HG03460 (cell line): ENCODE measurements at regions not wholly inside any gene's neighbourhood (a gene's known extent, or its start where the extent isn't known, plus 50 kb on each side); places are given as distances from the start of the nearest gene placed in this dataset.
"Not testable (repeated sequence)": the region's sequence is repeated elsewhere in the genome, so short reads cannot be mapped to it uniquely, and the experiment has no call there.

Experiments
- ATAC-seq: cut with Tn5 transposase; IDR thresholded peaks from one replicate; pipeline ENCODE4 v1.9.1; 2021; ENCODE audit not compliant: unreplicated experiment

DNA sequence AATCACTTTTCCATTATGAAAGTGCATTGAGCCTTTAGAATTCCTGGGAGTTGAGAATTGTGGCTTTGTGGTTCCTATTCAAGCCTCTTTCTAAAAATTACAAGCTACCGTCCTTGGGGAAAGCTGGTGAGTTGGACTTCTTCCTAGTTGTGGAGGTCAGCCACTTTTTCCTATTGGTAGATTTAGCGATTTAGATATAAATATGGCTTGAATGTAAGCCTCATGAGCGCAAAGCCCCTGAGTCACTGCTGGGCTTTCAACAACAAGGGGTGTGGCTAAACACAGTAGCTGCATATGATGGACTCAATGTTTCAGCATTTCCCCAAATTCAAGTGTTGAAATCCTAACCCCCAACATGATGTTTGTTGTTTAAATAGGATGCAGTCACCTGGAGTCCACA is 150.0 kb upstream of the IGFBP3 start:
- no peak for ATAC-seq

DNA sequence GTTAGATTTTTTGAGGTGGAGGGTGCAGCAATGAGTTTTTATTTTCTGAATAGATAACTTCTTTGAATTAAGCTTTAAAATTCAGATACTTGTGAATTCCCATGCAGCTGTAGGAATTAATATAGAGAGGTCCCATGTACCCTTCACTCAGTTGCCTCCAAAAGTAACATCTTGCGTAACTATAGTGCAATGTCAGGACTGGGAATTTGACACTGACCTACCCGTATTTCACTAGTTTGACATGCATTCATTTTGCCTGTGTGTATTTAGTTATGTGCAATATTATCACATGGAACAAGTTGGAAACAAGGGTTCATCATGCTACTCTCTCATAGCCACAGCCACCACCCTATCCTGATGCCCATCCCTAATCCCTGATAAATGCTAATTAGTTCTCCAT is 147.1 kb upstream of the IGFBP3 start:
- no peak for ATAC-seq

DNA sequence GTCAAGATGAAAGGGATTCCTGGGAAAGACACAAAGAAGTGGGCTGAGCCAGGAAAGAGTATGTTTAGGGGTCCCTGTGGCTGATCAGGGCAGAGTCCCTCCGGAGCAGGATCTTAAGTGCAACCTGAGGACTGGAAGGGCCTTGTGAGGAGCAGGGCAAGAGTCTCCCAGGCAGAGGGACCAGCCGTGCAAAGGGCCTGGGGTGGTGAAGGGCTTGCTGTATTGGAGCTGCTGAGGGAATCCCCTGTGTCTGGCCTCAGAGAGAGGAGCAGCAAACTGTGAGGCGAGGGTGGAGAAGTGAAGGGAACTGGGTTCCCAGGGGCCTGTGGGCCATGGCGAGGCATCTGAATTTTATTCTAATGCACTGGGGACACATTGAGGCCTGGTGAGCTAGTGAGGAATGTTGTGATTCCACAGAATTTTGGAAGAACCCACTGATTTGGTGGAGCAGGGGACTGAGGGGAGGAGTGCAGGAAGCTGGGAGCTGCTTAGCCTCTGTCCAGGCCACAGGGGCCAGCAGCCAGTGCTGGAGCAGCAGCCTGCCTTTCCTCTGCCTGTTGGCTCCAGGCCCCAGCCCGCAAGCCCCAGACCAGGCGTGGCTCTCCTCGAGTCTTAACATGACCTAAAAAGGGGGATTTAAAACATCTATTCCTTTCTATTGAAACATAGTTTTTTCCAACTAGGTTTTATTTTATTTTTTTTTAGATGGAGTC is 138.4 kb upstream of the IGFBP3 start:
- ATAC-seq: no peak

DNA sequence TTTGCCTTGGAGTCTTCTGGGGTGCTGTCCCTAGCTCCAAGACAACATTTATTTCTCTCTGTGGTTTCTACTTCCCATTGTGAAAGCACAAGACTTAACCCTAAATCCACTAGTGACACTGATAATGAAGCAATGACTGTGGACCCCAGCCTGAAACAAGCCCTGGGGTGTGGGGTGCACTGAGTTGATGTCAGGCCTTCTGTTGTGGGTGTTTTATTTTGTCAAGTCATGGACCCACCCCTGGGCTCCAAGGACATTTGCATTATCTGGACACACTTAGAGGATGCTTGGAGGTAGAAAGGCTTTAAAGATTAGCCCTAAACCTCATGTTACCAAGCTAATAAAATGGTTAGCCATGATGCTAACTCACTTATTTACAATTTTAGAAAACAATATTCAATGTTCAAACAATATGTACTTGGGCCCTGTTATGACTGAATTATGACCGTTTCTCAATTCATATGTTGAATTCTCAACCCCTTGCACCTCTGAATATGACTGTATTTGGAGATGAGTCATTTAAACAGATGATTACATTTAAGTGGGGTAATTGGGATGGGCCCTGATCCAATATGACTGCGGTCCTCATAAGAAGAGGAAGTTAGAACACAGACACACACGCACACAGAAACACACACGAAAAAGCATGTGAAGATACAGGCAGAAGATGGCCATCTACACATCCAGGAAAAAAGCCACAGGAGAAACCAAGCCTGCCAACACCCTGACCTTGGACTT is 137.2 kb upstream of the IGFBP3 start:
- no peak for ATAC-seq

DNA sequence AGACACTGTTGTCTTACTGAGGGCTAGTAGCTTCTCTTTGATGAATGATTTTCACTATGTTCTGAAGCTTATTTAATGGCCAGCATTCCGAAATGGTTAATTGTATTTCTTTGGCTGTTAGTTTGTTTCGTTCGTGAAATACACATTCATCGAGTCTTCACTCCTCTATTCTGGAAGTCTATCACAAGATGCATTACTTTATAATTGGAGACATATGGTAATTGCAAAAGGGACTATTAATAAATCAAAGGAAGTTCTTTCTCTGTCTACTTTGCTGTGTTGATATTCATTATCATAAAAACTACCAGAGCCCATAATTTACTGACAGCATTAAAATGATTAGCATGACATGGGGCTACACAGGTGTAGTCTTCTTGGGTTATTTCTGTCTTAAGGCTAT is 133.8 kb upstream of the IGFBP3 start:
- ATAC-seq: no peak

DNA sequence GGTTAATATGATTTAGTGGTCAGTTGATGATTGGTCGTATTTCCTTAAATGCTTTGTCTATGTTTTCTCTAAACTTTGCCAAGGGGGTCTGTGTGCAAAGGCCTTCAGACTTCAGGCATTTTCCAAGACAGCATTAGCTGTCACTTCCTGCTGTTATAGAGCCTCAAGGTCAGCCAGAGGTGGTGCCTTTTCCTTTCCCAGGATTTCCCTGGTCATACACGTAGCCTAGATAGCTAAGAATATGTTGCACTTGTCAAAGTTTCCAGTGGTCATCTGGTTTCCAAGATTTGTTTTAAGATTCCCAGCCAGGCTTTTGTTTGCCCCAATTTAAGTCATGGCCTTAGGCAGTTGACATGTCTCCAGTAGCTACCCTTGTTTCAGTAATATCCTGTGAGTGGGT is 133.2 kb upstream of the IGFBP3 start:
- ATAC-seq: no peak

DNA sequence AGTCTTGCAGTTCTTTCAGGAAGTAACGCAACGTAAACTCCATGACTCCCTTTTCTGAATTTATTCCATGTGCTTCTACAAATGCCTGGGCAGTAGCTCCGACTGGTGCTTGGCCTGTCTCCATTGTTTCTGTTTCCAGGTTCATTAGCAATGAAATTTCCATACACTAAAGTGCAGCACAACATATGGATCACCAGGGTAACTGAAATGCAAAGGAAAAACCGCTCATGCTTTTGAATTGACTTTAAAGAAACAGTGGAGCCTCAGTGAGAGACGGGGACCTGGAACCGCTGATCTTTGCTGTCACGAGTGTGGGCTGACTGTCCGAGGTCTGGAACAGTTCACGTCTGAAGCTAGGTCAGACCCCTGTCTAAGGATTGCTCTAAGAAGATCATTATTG is 126.5 kb upstream of the IGFBP3 start:
- no peak for ATAC-seq

DNA sequence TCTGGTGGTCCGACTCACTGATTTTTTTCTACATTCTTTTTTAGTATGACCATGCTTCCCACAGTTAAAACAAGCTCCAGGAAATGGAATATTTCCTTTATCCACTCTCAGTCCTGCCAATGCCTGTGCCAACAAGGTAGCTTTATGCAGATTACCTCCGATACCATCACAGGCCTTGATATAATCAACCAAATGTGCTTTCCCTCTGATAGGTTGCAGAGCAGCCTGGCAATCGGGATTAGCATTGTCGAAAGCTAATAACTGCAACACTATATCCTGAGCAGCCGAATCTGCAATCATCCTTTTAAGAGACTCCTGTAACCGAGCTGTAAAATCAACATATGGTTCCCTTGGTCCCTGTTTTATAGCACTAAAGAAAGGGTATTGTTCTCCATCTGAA is 122.3 kb upstream of the IGFBP3 start:
- ATAC-seq: not testable (repeated sequence)

DNA sequence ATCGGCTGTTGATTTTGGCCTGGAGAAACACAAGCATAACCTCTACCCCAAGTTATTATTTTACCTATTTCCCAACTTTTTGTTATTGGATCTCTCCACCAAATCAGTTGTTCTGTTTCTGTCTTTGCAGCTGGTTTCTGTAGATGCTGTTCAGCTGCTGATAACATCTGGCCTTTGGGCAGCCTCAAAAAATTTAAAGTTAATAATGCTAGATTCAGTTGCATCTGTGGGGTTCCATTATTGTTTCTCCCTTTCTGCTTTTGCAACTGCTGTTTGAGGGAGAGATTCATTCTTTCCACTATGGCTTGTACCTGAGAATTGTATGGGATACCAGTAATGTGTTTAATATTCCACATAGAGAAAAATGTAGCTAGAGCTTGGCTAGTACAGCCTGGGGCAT is 118.7 kb upstream of the IGFBP3 start:
- ATAC-seq: not testable (repeated sequence)

DNA sequence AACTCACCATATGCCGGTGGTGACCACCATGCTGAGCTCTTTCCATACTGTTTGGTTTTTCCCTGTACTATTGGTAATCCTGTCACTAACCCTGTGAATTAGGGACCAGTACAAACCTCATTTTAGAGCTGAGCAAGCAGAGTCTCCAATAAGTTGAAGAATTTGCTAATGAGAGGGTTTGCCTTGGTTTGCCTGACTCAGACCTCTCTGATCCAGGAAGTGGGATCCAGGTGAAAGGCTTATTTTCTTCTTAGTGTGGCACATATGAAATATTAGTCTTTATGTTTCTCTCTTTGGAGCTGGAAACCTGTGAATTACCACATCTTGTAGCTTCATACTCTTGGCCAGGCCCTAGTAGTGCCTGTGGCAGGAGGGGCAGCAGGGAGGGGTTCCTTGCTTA is 114.1 kb upstream of the IGFBP3 start:
- ATAC-seq: no peak

DNA sequence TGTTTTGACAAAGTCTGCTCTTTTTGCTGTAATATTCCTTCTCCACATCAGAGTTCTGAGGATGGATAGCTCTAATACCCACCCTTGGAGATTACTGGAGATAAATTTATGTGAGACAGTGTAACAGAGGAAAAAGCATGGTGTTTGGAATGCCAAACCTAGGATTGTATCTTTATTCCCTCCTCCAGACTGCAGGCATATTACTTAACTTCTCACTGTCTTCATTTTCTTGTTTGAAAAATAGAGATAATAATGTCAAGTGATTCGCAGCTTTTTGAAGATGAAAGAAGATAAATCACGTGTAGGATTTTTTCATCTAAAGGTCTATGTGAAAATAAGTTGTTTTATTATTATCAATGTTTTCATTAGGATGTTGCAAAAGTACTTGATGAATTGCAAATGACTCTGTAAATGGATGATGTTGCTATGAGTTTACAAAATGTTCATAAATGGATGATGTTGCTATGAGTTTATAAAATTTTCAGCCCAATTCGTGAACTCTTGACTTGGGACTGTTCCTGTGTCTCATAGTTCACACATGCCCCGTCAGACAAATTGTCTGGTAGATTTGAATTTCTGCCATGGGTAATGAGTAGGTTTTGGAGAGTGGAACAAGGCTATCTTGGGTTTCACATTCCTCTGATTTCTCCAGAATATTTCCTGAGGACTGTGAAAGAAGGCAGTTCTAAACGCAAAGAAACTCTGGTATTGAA is 113.1 kb upstream of the IGFBP3 start:
- ATAC-seq: no peak

DNA sequence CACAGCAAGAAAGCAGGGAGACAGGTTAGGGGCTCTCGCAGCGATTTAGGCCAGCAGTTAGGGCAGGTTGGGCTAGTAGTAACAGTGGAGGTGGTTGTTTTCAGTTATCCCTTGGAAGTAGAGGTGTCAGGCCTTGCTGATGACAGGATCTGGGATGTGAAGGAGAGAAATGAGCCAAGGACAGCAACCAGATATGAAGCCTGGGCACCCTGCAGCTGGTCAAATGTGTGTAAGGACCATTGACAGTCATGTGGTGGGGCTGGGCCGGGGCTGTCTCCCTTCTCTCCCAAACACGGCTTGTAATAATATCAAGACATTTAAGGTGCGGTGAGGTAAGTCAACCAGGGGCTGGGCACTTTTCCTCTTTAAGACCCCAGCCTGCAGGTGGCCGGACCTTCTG is 112.5 kb upstream of the IGFBP3 start:
- ATAC-seq: no peak

DNA sequence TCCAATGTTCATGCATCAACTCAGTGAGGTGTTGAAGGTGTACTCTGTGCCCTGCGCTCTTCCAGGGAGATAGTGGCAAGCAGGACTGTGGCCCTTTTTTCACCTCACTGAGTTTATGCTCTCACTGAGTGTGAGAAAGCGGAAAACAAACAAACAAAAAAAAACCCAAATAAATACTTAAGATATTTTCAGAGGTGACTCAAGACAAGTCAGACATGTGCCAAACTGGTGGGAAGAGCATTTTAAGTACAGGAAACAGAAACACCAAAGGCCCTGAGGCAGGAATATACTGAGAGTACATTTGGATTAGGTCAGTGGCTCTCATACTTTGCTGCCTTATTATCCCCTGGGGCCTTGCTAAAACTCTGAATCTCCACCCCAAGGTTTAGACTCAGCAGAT is 111.9 kb upstream of the IGFBP3 start:
- no peak for ATAC-seq

DNA sequence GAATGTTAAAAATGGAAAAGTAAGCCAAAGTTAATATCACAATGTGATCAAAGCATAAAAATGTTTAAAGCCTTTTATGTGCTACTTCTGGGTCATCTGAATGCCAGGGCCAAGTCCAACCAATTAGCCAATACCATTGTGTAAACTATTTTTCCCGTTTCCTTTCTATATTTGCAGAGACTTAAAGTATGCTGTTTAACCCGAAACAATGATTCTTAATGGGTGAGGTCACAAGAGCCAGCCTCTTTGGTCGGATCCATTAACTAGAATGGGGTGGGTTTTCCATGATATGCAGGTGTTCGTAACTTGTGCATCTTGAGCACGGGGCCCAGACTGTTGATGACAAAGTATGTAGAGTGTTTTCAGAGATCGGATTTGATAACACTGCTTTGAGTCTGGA is 111.3 kb upstream of the IGFBP3 start:
- ATAC-seq: no peak

DNA sequence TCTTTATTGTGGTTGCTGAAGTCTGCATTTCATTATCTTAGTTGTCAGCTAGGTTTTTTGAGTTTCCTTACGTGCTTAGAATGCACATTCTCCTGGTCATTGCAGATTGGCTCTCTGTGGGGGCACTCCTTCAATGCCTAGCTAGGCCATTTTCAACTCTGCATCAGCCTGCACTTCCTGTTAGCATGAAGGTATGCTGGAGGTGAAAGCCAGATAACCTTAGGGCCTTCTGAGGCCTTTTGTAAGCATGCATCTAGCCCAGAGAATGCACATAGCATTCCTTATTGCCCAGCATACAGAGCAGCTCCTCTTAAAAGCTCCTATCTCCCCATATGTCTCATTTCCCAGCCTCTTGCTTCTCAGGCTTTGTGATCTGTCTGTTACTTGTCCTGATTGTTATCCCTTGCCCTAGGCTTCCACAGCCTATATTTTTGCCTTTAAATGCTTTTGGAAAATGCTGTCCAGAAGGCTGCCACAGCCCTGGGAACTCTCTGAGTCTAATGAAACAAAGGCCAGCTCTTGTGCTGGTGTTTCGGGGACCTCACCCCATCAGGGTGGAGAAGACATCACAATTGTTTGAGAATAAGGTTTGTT is 108.1 kb upstream of the IGFBP3 start:
- no peak for ATAC-seq

DNA sequence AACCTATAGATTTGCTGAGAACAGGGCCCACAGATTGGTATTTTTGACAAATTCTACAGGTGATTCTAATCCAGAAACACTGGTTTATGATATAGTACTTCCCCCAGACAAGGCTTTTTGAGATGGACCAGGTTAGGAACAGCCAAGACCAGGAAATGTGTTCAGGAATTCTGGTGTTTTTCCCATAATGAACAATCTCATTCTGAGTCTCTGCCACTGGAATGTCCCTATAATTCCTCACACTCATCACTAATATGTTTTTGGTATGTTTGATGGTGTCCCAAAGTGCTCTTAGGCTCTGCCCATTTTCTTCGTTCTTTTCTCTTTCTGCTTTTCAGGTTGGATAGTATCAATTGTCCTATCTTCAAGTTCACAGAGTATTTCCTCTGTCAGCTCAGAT is 107.2 kb upstream of the IGFBP3 start:
- ATAC-seq: no peak

DNA sequence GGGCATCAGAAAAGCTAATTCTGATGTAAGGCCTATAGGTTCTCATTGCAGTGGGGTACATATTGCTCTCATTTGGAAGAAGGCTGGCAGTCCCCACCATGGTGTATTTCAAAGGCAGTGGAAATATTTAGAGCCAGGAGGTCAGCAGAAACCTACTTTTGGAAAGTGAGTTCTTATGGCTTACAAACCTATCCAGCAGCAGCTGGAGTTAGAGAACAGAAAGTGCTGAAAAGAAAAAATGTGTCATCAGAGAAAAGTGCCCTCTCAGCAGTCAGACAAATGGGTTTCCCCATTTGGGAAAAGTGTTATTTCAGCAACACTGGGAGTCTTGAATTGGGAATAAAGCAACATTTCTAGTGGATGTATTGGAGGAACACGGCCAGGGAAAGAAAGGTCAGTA is 105.7 kb upstream of the IGFBP3 start:
- no peak for ATAC-seq

DNA sequence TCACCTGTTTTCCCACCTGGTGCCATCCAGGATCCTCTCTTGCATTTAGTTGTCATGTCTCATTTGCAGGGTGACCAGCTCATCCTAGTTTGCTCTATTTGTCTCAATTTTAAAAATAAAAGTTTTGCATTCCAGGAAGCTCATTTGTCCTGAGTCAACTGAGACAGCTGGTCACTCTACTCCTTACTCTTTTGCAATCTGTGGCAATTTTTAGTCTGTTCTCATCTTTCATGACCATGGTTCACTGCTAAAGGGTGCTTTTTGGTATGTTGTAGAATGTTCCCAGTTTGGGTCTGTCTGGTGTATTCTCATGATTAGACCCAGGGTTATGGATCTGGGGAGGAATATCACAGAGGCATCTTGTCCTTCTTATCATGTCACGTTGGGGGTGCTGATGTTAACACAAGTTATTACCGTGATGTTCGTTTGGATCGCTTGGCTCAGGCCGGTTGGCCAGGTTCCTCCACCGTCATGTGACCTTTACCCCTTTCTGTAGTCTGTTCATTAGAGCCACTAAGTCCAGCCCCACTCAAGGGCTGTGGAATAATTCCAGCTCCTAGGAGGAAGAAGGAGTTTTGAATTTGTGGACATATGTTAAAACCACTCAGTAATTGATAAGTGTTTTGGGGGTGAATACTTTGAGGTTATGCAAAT is 103.3 kb upstream of the IGFBP3 start:
- ATAC-seq: no peak

DNA sequence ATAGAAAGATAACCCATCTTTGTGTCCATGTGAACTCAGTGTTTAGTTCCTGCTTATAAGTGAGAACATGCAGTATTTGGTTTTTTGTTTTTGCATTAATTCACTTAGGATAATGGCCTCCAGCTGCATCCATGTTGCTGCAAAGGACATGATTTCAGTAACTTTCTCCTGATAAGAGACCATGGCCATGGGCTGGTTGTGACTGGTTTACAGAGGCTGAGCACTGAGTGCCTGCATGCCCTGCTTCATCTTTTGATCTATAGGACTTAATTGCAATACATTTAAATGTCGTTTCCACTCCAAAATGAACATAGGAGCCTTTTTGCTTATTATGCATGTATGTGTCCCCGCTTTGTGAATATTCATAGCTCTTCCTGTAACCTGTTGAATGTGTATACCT is 101.3 kb upstream of the IGFBP3 start:
- no peak for ATAC-seq

DNA sequence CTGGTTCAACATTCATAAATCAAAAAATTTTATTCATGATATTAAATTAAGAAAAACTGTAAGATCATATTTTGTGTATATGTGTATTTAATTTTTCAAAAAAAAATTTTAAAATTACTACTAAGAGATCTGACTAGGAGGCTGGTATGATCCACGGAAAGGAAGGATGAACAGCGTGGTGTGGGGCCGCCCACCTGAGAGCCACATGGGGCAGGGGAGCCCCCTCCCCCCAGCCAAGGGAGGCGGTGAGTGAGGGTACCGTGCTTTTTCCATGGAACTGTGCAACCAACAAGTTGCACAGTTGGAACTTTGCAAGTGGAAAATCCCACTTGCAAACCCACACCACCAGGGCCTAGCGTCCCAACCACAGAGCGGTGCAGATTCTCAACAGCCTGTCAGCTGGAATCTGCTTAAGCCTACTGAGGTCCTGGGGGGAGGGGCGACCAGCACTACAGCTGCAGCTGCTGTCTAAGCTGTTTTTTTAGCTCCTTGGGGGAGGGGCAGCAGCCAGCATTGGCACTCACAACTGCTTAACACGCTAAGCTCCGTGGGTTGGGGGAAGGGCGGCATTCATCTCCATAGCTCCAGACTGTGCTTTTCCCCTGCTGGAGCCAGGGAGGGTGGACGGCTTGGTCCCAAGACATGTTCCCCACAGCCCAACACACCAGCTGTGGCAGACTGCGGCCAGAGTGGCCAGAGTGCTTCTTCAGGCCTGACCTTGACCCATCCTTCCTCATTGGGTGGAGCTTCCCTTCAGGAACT is 94.2 kb upstream of the IGFBP3 start:
- ATAC-seq: no peak

DNA sequence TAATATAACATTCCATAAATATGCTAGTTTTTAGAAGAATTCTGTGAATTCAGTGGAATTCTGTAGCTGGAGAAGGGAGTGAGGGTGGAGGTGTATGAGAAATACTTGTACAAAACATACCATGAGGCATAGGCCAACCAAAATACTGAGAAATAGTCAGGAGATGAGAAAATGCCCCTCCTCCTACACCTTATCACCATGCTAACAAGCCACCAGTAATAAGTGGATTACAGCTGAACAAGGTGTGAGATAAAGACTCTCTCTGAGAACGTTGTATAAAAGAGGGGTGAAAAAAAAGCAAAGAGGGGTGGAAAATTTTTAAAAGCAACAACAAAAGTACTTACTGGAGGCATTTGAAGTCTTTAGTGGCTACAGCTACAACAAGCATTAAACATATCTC is 90.4 kb upstream of the IGFBP3 start:
- ATAC-seq: no peak
